Neural progenitor cell (in vitro differentiated cells): ENCODE measurements at regions not wholly inside any gene's neighbourhood (a gene's known extent, or its start where the extent isn't known, plus 50 kb on each side); places are given as distances from the start of the nearest gene placed in this dataset.

Experiments used
- DNase-seq: peaks from one replicate; pipeline ENCODE4 v3.0.0-alpha.2; 2016; ENCODE audit warnings: low spot score
- H2AFZ ChIP-seq: fragments of 200-600 bp; sonication (generic); replicated peaks from 2 replicates; pipeline ENCODE4 v1.6.1; 2016; ENCODE audit warnings: antibody characterized with exemption
- H3F3A ChIP-seq: fragments of 200-600 bp; sonication (generic); 2 replicates; pipeline ENCODE4 v1.6.1; 2016; ENCODE audit warnings: antibody characterized with exemption, low read depth
- H3K27ac ChIP-seq: fragments of 200-600 bp; sonication (generic); 2 replicates; pipeline ENCODE4 v1.5.1; 2016; ENCODE audit warnings: mild to moderate bottlenecking
- H3K27me3 ChIP-seq: fragments of 200-600 bp; sonication (generic); 2 replicates; pipeline ENCODE4 v1.6.1; 2016; ENCODE audit warnings: mild to moderate bottlenecking, moderate library complexity
- H3K36me3 ChIP-seq: fragments of 200-600 bp; sonication (generic); 2 replicates; pipeline ENCODE4 v1.5.1; 2016
- H3K4me1 ChIP-seq: fragments of 200-600 bp; sonication (generic); 2 replicates; pipeline ENCODE4 v1.6.1; 2016; ENCODE audit warnings: mixed run types
- H3K4me2 ChIP-seq: fragments of 200-600 bp; sonication (generic); 2 replicates; pipeline ENCODE4 v1.6.1; 2016
- H3K4me3 ChIP-seq: fragments of 200-600 bp; sonication (generic); 2 replicates; pipeline ENCODE4 v1.5.1; 2016
- H3K79me2 ChIP-seq: fragments of 200-600 bp; sonication (generic); 2 replicates; pipeline ENCODE4 v1.6.1; 2016; ENCODE audit warnings: low read depth
- H3K9ac ChIP-seq: fragments of 200-600 bp; sonication (generic); 2 replicates; pipeline ENCODE4 v1.6.1; 2016
- H3K9me3 ChIP-seq: fragments of 200-600 bp; sonication (generic); 2 replicates; pipeline ENCODE4 v1.5.1; 2016; ENCODE audit warnings: low read depth
- H4K20me1 ChIP-seq: fragments of 200-600 bp; sonication (generic); 2 replicates; pipeline ENCODE4 v1.6.1; 2016; ENCODE audit warnings: low read depth
- H3K27ac Mint-ChIP-seq: 3 replicates; pipeline ENCODE4 v1.8.0; 2021; ENCODE audit warnings: mixed read lengths
- H3K27me3 Mint-ChIP-seq: 2 replicates; pipeline ENCODE4 v1.8.0; 2022; ENCODE audit warnings: low read depth, mild to moderate bottlenecking, inconsistent platforms, moderate library complexity, mixed read lengths; ENCODE audit not compliant: insufficient read depth
- H3K36me3 Mint-ChIP-seq: 3 replicates; pipeline ENCODE4 v1.8.0; 2021; ENCODE audit warnings: mixed read lengths
- H3K4me1 Mint-ChIP-seq: 3 replicates; pipeline ENCODE4 v1.8.0; 2021; ENCODE audit warnings: mixed read lengths
- H3K4me3 Mint-ChIP-seq: 3 replicates; pipeline ENCODE4 v1.8.0; 2021; ENCODE audit warnings: mild to moderate bottlenecking, moderate library complexity, mixed read lengths
- H3K9me3 Mint-ChIP-seq: 3 replicates; pipeline ENCODE4 v1.8.0; 2020; ENCODE audit warnings: mixed read lengths
- CTCF ChIP-seq: fragments of 200-600 bp; sonication (generic); IDR thresholded peaks from 2 replicates; pipeline ENCODE4 v1.5.1; 2017; ENCODE audit warnings: antibody characterized with exemption, mild to moderate bottlenecking
- EZH2 ChIP-seq: fragments of 200-600 bp; sonication (generic); IDR thresholded peaks from 2 replicates; pipeline ENCODE4 v1.6.1; 2017; ENCODE audit warnings: antibody characterized with exemption, mild to moderate bottlenecking, moderate library complexity
- EZH2phosphoT487 ChIP-seq: fragments of 200-600 bp; sonication (generic); IDR thresholded peaks from 2 replicates; pipeline ENCODE4 v1.6.1; 2017; ENCODE audit warnings: antibody characterized with exemption

- H3K4me3 ChIP-seq = no peak overlapping the region
These were observed 91.0 kb upstream of the MAPK10 start for GRCh38 chr4:86450861-86451260.

DNA sequence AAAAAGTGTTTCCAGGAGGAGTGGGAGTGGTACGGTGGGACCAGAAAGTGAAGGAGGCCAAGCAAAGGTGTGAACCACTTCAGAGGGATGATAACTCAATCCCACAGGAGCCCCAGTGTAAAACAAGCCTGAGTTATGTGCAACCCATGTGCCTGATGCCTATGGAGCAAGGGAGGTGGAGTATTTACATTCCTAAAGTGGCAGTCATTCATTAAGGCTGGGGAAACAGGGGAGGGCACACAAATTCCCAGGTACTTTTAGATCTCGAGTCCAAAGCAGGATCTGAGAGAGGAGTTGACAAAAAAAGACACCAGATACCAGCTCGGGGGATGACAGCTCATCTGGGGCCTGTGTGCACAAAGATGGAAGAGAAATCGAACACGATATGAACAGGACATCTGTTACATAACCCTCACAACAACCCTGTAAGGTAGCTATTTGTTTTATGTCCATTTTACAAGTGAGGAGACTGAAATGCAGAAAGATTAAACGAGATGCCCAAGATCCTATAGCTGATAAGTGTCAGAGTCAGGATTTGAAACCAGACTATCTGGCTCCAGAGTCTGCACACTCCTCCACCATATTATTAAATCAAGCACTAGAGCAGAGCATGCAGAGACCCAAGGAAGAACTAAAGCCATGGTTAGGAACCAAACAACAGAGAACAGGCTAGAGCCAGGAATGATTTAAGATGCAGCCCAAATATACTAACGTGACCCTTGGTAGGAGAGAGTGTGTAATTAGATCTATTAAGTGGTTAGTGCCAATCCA lies 91.9 kb upstream of the MAPK10 start:
- Histone ChIP-seq H3K36me3 (peaks cover 14% of the 10 kb centered on the region), H3K9ac (no peak overlapping the region), H3K4me2 (peak overlapping the region; percentile 74), H3K9me3 (no peaks in the 10 kb centered on the region), H3K4me1 (peaks cover 69% of the 10 kb centered on the region), H3K27me3 (no peaks in the 10 kb centered on the region), H3K4me3 (no peak overlapping the region), H3K79me2 (peaks cover 9% of the 10 kb centered on the region), H4K20me1 (no peaks in the 10 kb centered on the region), H3K27ac (peak overlapping the region; percentile 96), H2AFZ (no peak overlapping the region), H3F3A (peaks cover 59% of the 10 kb centered on the region)
- Mint-ChIP-seq H3K4me1 (peaks cover 49% of the 10 kb centered on the region), H3K27me3 (peaks cover 4% of the 10 kb centered on the region), H3K4me3 (no peak overlapping the region), H3K9me3 (peaks cover 36% of the 10 kb centered on the region), H3K36me3 (peaks cover 32% of the 10 kb centered on the region), H3K27ac (peak overlapping the region; percentile 85)
- TF ChIP-seq CTCF (no peak), EZH2 (no peak), EZH2phosphoT487 (no peak)
- peak; percentile 20 for DNase-seq

More at GRCh38 chr4:86450861-86451260, 91.0 kb upstream of the MAPK10 start:
- Histone ChIP-seq H3K9me3 (no peaks in the 10 kb centered on the region), H2AFZ (no peak overlapping the region), H3K4me2 (peak overlapping the region; percentile 74), H3K4me1 (peaks cover 69% of the 10 kb centered on the region), H3K27ac (peak overlapping the region; percentile 96), H3K9ac (no peak overlapping the region), H3K27me3 (no peaks in the 10 kb centered on the region), H3K36me3 (peaks cover 14% of the 10 kb centered on the region), H3F3A (peaks cover 59% of the 10 kb centered on the region), H4K20me1 (no peaks in the 10 kb centered on the region), H3K79me2 (peaks cover 9% of the 10 kb centered on the region)
- peaks cover 37% of the 10 kb centered on the region for H3K36me3 Mint-ChIP-seq
- DNase-seq = peak; percentile 57
- peaks cover 49% of the 10 kb centered on the region for H3K4me1 Mint-ChIP-seq
- H3K27ac Mint-ChIP-seq = peak overlapping the region; percentile 93
- peak overlapping the region; percentile 7 for H3K4me3 Mint-ChIP-seq
- H3K9me3 Mint-ChIP-seq = peaks cover 30% of the 10 kb centered on the region
- TF ChIP-seq CTCF = no peak
- TF ChIP-seq EZH2 = no peak
- TF ChIP-seq EZH2phosphoT487 = no peak
- peaks cover 4% of the 10 kb centered on the region for H3K27me3 Mint-ChIP-seq

DNA sequence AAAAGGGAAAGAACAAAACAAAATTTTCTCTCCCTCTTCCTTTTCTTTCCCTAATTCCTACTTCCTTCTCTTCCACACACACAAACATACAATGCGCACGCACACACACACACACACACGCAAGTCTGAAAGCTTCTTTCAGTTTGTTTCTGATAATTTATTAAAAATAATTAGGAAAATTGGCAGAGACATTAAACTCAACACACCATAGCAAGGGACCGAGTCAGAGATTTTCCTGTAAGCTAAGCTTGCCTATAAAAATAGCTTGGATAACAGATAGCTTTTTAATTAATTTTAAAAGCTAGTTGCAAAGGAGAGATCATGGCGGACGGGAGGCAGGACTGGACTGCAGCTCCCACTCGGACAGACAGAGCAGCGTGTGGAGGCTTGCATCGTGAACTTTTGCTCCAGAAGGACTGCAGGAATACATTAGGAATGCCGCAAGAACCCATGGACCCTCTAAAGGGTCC lies 92.6 kb upstream of the MAPK10 start:
- Histone ChIP-seq H3K79me2 (peaks cover 9% of the 10 kb centered on the region), H3K4me1 (peaks cover 63% of the 10 kb centered on the region), H3K36me3 (peaks cover 11% of the 10 kb centered on the region), H3K4me2 (no peak overlapping the region), H2AFZ (no peak overlapping the region), H4K20me1 (no peaks in the 10 kb centered on the region), H3K9ac (no peak overlapping the region), H3K4me3 (no peak overlapping the region), H3K27me3 (no peaks in the 10 kb centered on the region), H3F3A (peaks cover 56% of the 10 kb centered on the region), H3K27ac (peak overlapping the region; percentile 96), H3K9me3 (no peaks in the 10 kb centered on the region)
- Mint-ChIP-seq H3K36me3 (peaks cover 30% of the 10 kb centered on the region), H3K27ac (peak overlapping the region; percentile 85), H3K4me1 (peaks cover 49% of the 10 kb centered on the region), H3K4me3 (no peak overlapping the region), H3K9me3 (peaks cover 39% of the 10 kb centered on the region), H3K27me3 (peaks cover 4% of the 10 kb centered on the region)
- DNase-seq = no peak
- TF ChIP-seq EZH2 = no peak
- TF ChIP-seq CTCF = no peak
- TF ChIP-seq EZH2phosphoT487 = no peak
